ENCODE measurements at regions not wholly inside any gene's neighbourhood (a gene's known extent, or its start where the extent isn't known, plus 50 kb on each side); places are given as distances from the start of the nearest gene placed in this dataset.

DNA sequence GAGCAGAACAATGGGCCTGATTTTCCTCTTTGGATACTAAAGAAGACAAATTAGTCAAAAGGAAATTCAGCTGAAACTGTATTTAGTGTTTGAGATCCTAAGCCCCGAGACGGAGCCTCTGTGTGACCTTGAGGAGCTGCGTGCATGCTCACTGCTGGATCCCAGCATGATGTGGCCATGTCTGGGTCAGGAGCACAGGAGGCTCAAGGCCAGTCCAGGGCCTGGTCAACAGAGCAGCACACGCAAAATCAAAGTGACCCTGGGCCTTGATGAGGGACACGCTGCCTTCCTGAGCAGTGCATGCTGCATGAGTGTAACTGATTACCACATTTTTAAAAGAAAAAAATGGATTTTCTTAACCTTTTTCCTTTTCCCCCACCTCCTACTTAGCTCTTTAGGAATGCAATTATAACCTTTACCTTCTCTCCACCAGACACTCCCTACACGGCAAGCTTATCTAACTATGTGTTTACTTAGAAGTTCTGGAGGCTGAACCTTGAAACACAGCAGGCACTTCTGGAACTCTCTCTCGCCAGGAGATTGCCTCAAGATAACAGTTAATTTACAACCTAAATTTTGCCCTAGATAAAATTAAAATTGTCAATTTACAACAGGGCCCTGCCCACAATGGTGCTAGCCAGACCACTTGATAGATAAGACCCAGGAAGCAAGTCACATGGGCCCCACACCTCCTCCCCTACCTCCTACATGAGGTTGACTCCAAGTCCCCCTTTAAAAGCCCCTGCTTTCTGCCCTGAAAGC is 144.6 kb downstream of the LRIG2 start:
- TF ChIP-seq PATZ1 (CRISPR knock-in tag; IDR thresholded peaks at IDR 0.05; ENCODE audit: borderline replicate concordance): no peak
- no peak for TF ChIP-seq RARB (CRISPR knock-in tag; IDR thresholded peaks at IDR 0.05)
- no peak for TF ChIP-seq ZFP30 (CRISPR knock-in tag; IDR thresholded peaks at IDR 0.05)

Data from SK-N-SH treated with all-trans-retinoic acid at 6 μM for 48 hours (cell line).